GM21717 (cell line): ENCODE measurements at regions not wholly inside any gene's neighbourhood (a gene's known extent, or its start where the extent isn't known, plus 50 kb on each side); places are given as distances from the start of the nearest gene placed in this dataset.

ENCODE experiments used
- ATAC-seq: cut with Tn5 transposase; IDR thresholded peaks from one replicate; pipeline ENCODE4 v1.9.1; 2021; ENCODE audit warnings: mild to moderate bottlenecking, moderate library complexity; ENCODE audit not compliant: unreplicated experiment

- no peak for ATAC-seq
These were observed 181.4 kb downstream of the GAS1 start for GRCh38 chr9:86765746-86766430.

- no peak for ATAC-seq
These were observed 182.5 kb downstream of the GAS1 start for GRCh38 chr9:86764671-86765343.

- ATAC-seq = no peak
These were observed 183.1 kb downstream of the GAS1 start for GRCh38 chr9:86764221-86764624.

GRCh38 chr9:86763791-86764190 is 183.5 kb downstream of the GAS1 start:
- no peak for ATAC-seq

- ATAC-seq = no peak
These were observed 190.0 kb downstream of the GAS1 start for GRCh38 chr9:86757382-86757720.

GRCh38 chr9:86756576-86757381 is 190.5 kb downstream of the GAS1 start:
- no peak for ATAC-seq

GRCh38 chr9:86755561-86755941 is 191.8 kb downstream of the GAS1 start:
- ATAC-seq = no peak

- no peak for ATAC-seq
These were observed 192.4 kb downstream of the GAS1 start for GRCh38 chr9:86754581-86755560.

- ATAC-seq = no peak
These were observed 193.5 kb downstream of the GAS1 start for GRCh38 chr9:86753836-86754235.

GRCh38 chr9:86752733-86753132 is 194.6 kb downstream of the GAS1 start:
- no peak for ATAC-seq

GRCh38 chr9:86751956-86752355 is 195.3 kb downstream of the GAS1 start:
- ATAC-seq = no peak

GRCh38 chr9:86751207-86751606 is 196.1 kb downstream of the GAS1 start:
- ATAC-seq = no peak

GRCh38 chr9:86749894-86750255 is 197.4 kb downstream of the GAS1 start:
- no peak for ATAC-seq

GRCh38 chr9:86749161-86749893 is 198.0 kb downstream of the GAS1 start:
- no peak for ATAC-seq

- no peak for ATAC-seq
These were observed 199.6 kb downstream of the GAS1 start for GRCh38 chr9:86747711-86748110.

- no peak for ATAC-seq
These were observed 205.7 kb downstream of the GAS1 start for GRCh38 chr9:86741311-86742208.

- no peak for ATAC-seq
These were observed 211.4 kb downstream of the GAS1 start for GRCh38 chr9:86735772-86736458.

GRCh38 chr9:86734771-86735170 is 212.5 kb downstream of the GAS1 start:
- ATAC-seq = no peak

- no peak for ATAC-seq
These were observed 213.4 kb downstream of the GAS1 start for GRCh38 chr9:86733929-86734328.
